ENCODE measurements at regions not wholly inside any gene's neighbourhood (a gene's known extent, or its start where the extent isn't known, plus 50 kb on each side); places are given as distances from the start of the nearest gene placed in this dataset.

DNA sequence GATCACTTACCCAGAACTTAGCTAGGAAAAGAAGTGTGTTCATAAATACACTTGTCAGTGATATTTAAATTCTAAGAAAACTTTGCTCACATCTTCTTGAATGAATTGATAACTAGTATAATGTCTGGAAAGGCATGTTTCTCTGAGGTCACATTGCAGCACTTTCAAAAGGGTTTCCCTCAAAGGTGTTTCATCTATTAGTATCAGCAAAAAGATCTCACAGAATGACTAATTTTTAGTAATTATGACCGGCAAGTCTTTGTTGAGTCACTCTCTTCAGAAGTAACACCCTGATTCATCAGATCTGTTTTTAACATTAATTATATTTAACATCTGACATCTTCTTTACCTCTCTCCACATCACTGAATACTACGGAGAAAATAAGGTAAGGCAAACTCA lies 222.3 kb downstream of the IKZF2 start:
- no peaks in the 10 kb centered on the region for H3K27me3 ChIP-seq (replicated peaks in 1 of 2; ENCODE audit: control insufficient read depth in 2 of 2, insufficient read depth in 2 of 2, low read length in 1 of 2)
- H3K27ac ChIP-seq (ENCODE audit: control insufficient read depth, insufficient read depth), result no peak overlapping the region
- no peak overlapping the region for H2AFZ ChIP-seq (ENCODE audit: control insufficient read depth, low read depth, low read length)
- ChIA-PET POLR2A (no interaction called here), CTCF (interaction anchor here (1.0 kb wide), 1 partner anchor 38 kb away, joined by 5 read pairs; no protein-coding TSS in a partner anchor), SMC1A (ENCODE audit: uncharacterized antibody, unreplicated experiment) (no interaction called here), RAD21 (ENCODE audit: unreplicated experiment) (no interaction called here)
- no peak overlapping the region for H3K9ac ChIP-seq (ENCODE audit: control insufficient read depth, insufficient read depth, low read length)
- 2% methylated on average over 2 of the region's 2 CpGs for WGBS (ENCODE audit: insufficient coverage, insufficient replicate concordance, low lambda C conversion rate, missing lambda C conversion rate)
- H4K20me1 ChIP-seq (ENCODE audit: control insufficient read depth, insufficient read depth), result no peaks in the 10 kb centered on the region
- in situ Hi-C loops (cut with MboI) (no loop called here), intact Hi-C loops (cut with micrococcal nuclease; ENCODE audit: unreplicated experiment) (no loop called here)
- BruUV-seq (replicated peaks), result no TSS peak
- FAIRE-seq (no peak), DNase-seq (ENCODE audit: low read depth, low spot score) (no peak), ATAC-seq (peak; percentile 45)
- no peaks in the 10 kb centered on the region; the same call in 2 of the 3 replicates for H3K9me3 ChIP-seq (replicated peaks; ENCODE audit: control insufficient read depth, insufficient read depth, low read length)
- H3K4me3 ChIP-seq, result no peak overlapping the region
- H3K79me2 ChIP-seq (ENCODE audit: control insufficient read depth, insufficient read depth, low read length), result no peaks in the 10 kb centered on the region
- peaks cover 0 to 3% of the 10 kb centered on the region in 2 experiments; a peak in 1 of 4 replicates for H3K36me3 ChIP-seq (ENCODE audit: control insufficient read depth in 2 of 2, insufficient read depth in 2 of 2, low read length in 1 of 2)
- H3K4me1 ChIP-seq (ENCODE audit: control insufficient read depth, insufficient read depth, low read length), result no peaks in the 10 kb centered on the region
- H3K4me2 ChIP-seq (ENCODE audit: control insufficient read depth, insufficient read depth), result no peak overlapping the region
- TF ChIP-seq BCL11A (IDR thresholded peaks at IDR 0.05; ENCODE audit: low read depth, low read length) (0 out of 2 replicates have a peak, but pooled peaks have one; percentile 35), KDM1A (IDR thresholded peaks at IDR 0.05; ENCODE audit: borderline replicate concordance) (no peak), MYC (IDR thresholded peaks at IDR 0.05; ENCODE audit: insufficient read depth, insufficient read length, insufficient replicate concordance, low read length, severe bottlenecking) (no peak), RFX5 (IDR thresholded peaks at IDR 0.05; ENCODE audit: low read depth, low read length) (no peak), MYB (IDR thresholded peaks at IDR 0.05; ENCODE audit: borderline replicate concordance, low read depth, low read length) (no peak), CREM (IDR thresholded peaks at IDR 0.05; ENCODE audit: low read depth) (no peak), KAT2A (conservative IDR thresholded peaks at IDR 0.05; ENCODE audit: control insufficient read depth, low read depth, low read length) (no peak), TCF7 (IDR thresholded peaks at IDR 0.05; ENCODE audit: borderline replicate concordance) (no peak), MTA2 (IDR thresholded peaks at IDR 0.05; ENCODE audit: low read depth) (no peak; the same call in 1 of the 2 replicates), YY1 (IDR thresholded peaks at IDR 0.05; ENCODE audit: low read depth, low read length) (no peak), NRF1 (conservative IDR thresholded peaks at IDR 0.05; ENCODE audit: low read depth, low read length) (no peak), NBN (IDR thresholded peaks at IDR 0.05) (no peak), EZH2 (IDR thresholded peaks at IDR 0.05; ENCODE audit: borderline replicate concordance, control insufficient read depth, low read depth, low read length) (no peak), GATAD2B (conservative IDR thresholded peaks at IDR 0.05; ENCODE audit: low read depth) (no peak), EED (IDR thresholded peaks at IDR 0.05; ENCODE audit: low read depth) (no peak), BMI1 (IDR thresholded peaks at IDR 0.05; ENCODE audit: borderline replicate concordance) (no peak), IRF4 (IDR thresholded peaks at IDR 0.05; ENCODE audit: low read depth, low read length) (no peak)
- TF ChIP-seq, protein P1, sequence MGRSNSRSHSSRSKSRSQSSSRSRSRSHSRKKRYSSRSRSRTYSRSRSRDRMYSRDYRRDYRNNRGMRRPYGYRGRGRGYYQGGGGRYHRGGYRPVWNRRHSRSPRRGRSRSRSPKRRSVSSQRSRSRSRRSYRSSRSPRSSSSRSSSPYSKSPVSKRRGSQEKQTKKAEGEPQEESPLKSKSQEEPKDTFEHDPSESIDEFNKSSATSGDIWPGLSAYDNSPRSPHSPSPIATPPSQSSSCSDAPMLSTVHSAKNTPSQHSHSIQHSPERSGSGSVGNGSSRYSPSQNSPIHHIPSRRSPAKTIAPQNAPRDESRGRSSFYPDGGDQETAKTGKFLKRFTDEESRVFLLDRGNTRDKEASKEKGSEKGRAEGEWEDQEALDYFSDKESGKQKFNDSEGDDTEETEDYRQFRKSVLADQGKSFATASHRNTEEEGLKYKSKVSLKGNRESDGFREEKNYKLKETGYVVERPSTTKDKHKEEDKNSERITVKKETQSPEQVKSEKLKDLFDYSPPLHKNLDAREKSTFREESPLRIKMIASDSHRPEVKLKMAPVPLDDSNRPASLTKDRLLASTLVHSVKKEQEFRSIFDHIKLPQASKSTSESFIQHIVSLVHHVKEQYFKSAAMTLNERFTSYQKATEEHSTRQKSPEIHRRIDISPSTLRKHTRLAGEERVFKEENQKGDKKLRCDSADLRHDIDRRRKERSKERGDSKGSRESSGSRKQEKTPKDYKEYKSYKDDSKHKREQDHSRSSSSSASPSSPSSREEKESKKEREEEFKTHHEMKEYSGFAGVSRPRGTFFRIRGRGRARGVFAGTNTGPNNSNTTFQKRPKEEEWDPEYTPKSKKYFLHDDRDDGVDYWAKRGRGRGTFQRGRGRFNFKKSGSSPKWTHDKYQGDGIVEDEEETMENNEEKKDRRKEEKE (IDR thresholded peaks at IDR 0.05), result no peak
- TF ChIP-seq, protein P2, sequence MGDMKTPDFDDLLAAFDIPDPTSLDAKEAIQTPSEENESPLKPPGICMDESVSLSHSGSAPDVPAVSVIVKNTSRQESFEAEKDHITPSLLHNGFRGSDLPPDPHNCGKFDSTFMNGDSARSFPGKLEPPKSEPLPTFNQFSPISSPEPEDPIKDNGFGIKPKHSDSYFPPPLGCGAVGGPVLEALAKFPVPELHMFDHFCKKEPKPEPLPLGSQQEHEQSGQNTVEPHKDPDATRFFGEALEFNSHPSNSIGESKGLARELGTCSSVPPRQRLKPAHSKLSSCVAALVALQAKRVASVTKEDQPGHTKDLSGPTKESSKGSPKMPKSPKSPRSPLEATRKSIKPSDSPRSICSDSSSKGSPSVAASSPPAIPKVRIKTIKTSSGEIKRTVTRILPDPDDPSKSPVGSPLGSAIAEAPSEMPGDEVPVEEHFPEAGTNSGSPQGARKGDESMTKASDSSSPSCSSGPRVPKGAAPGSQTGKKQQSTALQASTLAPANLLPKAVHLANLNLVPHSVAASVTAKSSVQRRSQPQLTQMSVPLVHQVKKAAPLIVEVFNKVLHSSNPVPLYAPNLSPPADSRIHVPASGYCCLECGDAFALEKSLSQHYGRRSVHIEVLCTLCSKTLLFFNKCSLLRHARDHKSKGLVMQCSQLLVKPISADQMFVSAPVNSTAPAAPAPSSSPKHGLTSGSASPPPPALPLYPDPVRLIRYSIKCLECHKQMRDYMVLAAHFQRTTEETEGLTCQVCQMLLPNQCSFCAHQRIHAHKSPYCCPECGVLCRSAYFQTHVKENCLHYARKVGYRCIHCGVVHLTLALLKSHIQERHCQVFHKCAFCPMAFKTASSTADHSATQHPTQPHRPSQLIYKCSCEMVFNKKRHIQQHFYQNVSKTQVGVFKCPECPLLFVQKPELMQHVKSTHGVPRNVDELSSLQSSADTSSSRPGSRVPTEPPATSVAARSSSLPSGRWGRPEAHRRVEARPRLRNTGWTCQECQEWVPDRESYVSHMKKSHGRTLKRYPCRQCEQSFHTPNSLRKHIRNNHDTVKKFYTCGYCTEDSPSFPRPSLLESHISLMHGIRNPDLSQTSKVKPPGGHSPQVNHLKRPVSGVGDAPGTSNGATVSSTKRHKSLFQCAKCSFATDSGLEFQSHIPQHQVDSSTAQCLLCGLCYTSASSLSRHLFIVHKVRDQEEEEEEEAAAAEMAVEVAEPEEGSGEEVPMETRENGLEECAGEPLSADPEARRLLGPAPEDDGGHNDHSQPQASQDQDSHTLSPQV (IDR thresholded peaks at IDR 0.05), result no peak
- TF ChIP-seq, protein P3, sequence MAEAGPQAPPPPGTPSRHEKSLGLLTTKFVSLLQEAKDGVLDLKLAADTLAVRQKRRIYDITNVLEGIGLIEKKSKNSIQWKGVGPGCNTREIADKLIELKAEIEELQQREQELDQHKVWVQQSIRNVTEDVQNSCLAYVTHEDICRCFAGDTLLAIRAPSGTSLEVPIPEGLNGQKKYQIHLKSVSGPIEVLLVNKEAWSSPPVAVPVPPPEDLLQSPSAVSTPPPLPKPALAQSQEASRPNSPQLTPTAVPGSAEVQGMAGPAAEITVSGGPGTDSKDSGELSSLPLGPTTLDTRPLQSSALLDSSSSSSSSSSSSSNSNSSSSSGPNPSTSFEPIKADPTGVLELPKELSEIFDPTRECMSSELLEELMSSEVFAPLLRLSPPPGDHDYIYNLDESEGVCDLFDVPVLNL (IDR thresholded peaks at IDR 0.05; ENCODE audit: low read depth, low read length), result no peak

All from GM12878 (cell line).